Fibroblast of skin of right quadriceps (primary cell): ENCODE measurements at regions not wholly inside any gene's neighbourhood (a gene's known extent, or its start where the extent isn't known, plus 50 kb on each side); places are given as distances from the start of the nearest gene placed in this dataset.
"Not testable (repeated sequence)": the region's sequence is repeated elsewhere in the genome, so short reads cannot be mapped to it uniquely, and the experiment has no call there.

ENCODE experiments used
- DNase-seq: peaks from one replicate; pipeline ENCODE4 v3.0.0-alpha.2; 2013

DNA sequence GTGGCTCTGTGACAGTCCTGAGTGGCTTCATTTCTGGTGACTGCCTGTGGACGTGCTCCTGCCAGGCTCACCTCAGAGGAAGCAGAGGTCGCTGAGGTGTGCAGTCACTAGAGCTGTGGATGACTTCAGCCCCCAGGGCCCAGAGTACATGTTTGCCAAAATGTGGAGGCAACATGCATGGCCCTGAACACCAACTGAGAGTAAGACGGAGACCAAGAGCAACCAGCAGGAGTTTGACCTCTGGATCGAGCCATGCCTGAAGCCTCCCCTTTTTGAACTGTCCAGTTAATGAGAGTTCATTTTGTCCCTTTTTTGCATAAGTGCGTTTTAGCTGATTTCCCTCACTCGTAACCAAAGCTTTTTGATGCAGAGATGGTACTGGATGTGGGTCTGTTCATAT lies 184.9 kb downstream of the RTP5 start:
- DNase-seq: no peak

DNA sequence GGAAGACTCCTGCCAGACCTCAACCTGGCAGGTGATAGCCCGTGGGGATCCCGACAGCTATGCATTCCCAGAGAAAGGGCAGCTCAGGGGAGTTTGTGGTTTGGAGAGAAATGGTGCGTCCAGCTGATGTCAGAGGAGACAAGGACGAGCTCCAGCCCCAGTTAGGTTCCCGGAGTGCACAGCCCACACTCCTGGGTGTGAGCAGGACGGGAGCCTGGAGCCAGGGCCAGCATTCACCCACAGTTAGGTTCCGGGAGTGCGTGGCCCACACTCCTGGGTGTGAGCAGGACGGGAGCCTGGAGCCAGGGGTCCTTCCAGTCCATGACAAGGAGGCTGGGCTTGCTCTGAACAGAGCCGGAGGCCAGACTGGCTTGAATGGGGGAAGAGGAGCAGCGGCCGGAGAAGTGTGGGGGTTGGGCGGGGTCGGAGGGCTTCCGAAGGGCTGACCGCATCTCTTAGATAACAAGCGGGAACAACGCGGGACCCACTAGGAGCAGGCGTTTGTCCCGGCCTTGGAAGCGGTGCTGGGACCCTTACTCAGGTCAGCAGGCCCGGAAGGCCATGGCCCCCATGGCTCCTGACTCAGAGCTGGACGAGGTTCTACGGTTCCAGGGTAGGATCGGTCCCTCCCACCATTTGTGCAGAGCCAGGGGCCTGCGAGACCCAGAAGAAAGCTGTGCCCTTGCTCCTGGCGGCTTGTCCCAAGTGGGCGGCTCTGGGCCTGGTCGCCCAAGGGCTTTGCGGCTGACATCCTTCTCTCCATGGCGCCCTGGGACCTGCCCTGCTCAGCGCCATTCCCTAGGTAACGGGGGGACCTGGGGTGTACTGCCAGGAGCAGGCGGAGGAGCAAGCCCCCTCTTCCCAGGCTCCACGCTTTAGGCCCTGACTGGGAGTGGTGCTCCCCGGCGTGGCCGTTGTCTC lies 185.6 kb downstream of the RTP5 start:
- no peak for DNase-seq

DNA sequence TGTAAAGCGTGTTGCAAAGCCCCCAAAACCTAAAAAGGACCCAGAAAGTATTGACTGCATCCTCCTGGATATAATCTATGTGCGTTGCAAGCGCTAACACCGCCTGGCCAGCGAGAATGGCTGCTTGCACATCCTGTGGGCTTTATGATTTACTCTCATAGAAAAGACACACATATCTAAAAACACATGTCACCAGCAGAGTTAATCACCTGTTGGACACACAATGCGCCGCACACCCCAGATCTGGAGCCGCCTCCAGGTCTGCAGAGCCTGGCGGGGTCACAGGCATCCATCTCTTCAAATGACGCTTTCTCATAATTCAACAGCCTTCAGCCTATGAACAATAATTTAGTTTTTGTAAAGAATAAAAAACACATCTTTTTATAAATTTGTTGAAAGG lies 186.5 kb downstream of the RTP5 start:
- no peak for DNase-seq

DNA sequence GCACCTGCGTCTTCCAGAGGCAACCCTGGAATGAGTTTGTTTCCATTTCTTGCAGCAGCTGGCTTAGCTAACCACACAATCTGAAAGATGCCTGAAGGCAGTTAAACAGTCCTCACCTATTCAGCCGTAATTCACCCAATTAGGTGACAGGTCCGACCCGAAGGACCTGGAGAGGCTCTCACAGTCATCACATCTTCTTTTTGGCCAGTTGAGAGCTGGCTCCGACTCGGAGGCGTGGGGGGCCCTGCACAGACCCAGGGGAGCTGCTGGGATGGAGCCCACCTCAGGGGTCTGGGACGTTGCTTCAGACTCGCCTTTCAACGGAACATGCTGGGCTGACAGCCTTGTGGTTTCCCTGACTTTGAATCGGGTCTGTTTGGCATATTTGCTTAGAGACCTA lies 187.3 kb downstream of the RTP5 start:
- DNase-seq: no peak

DNA sequence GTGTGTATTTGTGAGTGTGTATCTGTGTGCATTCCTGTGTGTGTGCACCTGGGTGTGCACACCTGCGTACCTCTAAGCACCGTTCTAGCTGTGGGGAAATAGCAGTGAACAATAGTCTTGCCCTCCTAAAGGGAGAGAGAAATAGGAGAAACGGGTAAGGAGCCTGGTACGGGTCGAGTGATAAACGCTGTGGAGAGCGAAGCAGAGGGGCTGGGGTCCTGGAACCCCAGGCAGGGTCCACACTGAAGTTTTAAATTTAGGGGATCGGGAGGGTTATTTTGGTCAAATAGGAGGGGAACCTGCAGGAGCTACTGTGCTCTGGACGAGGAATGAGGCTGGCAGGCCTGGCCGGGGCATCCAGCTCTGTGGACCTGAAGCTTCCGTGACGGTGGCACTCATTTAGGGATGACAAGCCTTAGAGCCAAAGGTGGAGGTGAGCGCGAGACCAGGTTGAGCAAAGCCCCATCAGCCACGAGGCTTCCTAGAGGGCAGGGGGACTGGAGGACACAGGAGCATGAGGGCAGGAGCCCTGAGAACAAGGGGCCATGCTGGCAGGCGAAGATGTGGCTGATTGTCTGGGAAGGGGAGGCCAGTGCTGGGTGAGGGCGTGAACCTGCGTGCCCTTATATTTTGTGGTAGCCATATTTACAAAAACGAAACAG lies 188.0 kb downstream of the RTP5 start:
- DNase-seq: no peak

DNA sequence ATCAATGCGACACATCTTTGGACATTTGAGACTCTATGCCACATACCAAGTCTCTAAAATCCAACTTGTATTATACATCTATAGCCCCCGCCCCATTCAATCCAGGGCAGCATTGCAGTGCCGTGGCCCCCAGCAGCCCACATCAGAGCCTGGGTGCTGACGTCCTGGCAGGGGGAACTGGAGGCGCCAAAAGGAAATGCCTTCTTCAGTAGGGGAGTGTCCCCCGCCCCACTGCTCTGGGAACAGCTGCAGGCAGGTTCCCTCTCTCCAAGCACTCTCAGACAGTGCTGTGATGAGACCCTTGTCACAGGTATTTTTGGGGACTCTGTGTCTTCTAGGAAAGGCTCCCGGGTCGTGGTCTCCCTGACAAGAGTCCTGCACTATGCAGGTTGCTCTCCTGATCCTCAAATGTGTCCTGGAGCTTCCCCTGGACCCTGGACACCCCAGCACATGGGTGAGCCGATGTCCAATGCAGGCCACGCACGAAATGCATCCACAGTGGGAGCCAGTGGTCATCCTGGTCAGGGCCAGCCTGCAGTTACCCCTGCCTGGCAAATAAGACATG lies 188.7 kb downstream of the RTP5 start:
- no peak for DNase-seq

DNA sequence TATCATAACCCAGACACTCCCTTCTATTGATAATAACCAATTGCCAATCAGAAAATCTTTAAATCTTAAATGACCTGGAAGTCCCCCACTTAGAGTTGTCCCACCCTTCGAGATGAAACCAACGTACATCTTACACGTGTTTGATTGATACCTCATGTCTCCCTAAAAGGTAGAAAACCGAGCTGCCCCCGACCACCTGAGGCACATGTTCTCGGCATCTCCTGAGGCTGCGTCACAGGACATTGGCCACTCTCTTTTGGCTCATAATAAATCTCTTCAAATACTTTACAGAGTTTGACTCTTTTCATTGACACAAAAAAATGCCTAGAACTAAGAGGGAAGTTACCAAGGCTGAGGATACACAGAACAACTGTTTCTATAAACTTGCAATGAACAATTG lies 190.0 kb downstream of the RTP5 start:
- no peak for DNase-seq

DNA sequence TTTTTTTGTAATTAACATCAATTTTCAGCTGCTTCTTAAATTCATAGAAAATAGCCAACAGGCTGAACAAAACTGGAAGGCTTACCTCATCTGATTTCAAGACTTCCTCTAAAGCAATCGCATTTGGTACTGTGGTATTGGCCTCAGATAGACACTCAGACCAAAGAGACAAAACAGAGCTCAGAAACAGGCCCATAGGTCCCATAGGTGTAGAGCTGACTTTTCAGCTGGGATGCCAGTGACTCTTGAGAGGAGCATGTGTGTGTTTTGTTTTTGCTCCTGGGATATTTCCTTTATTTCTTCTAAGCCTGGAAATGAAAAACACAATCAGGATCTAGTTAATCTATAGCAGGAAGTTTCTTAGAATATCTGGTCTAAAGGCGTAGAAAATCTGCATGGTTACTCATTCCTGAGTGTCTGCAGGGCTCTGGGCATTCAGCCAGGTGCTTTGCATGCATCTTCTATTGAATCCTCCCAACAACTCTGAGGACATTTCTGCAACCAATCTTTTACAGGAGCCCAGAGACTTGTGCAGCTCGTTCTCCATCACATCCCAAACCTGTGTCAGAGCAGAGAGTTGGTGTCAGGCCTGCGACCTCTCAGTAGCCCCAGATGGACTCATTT lies 190.8 kb downstream of the RTP5 start:
- DNase-seq: peak; percentile 83

DNA sequence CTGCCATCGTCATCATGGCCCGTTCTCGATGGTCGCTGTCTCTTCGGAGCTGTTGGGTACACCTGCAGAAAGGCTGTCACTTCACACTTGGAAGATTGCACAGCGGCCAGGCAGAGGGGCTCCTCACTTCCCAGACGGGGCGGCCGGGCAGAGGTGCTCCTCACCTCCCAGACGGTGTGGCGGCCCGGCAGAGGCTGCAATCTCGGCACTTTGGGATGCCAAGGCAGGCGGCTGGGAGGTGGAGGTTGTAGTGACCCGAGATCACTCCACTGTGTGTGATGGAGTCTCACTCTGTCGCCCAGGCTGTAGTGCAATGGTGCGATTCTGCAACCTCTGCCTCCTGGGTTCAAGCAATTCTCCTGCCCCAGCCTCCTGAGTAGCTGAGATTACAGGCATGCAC lies 192.4 kb downstream of the RTP5 start:
- DNase-seq: not testable (repeated sequence)

DNA sequence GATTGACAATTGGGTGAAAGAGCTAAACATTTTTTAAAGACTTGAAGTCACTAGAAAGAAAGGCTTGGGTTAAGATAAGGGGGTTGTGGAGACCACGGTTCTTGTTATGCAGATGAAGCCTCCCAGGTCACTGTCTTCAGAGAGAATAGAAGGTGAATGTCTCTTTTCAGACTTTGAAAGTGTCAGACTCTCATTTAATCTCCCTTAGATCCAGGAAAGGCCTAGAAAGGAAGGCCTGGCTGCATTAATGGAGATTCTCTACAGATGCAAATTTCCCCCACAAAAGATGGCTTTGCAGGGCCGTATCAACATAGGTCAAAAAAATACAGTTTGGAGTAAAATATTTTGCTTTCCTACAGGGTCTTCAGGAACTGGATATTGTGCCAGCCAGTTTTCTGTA lies 193.9 kb downstream of the RTP5 start:
- DNase-seq: no peak

DNA sequence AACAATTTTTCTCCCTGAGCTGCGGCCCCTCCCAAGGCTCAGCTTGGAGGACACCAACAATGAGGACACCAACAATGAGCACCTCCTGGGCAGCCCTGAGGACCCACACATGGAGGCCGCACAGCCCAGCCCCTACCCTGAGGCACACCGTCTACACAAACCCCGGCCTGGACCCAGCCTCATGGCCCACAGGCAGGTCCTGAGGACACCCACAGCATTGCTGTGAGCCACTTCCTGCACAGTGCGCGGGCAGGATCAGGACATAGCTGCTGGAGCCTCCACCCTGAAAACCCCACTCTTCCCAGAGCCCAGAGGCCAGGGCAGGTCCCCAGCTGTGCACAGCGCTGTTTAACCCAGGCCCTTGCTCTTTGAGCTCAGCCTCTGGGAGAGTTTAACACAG lies 194.3 kb downstream of the RTP5 start:
- DNase-seq: no peak

DNA sequence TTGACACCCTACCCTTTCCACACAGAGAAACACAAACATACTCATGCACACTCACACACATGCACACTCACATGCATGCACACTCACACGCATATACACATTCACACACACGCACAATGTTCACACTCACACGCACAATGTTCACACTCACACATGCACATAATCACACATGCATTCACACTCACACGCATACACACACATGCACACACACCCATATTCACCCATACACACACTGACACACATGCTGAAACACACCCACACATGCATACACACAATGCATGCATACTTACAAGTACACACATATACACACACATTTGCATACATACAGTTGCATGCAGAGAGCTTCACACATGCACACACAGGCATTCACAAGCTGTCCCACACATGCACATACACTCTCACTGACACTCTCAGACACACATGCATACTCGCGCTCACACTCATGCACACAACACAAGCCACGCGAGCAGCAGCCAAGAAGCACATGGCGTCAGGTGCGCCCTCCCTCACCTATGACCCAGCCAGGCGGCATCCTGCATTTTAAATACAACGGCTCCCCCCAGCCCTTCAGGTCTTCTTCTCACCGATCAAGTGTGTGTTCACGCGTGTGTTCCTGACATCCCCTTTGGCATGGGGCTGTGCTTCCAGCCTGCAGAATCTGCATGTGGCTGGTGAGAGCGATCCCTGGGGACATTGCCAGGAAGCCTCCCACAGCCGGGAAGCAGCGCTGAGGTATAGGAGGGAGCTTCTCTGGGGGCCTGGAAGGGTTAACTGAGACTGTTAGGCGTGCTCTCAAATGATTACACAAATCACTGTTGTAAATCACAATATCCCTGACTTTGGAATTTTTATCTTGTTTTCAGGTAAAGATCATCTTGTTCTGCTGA lies 195.1 kb downstream of the RTP5 start:
- DNase-seq: no peak

DNA sequence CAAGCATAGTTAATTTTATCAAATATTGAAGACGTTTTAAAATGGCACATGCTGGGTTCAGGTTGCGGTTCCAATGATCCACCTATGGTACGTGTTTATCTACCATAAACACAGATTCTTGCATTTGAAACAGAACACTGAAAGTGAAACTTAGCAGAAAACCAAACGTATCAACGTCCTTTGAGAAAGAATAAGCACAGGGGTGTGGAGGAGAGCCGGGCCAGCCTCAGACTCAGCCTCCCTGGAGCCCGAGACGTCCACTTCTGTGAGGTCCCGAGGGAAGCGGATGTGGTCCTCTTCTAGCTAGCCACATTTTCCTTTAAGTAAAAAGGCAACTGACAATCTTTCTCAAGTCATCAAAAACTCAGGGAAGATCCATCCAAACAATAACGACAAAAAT lies 195.9 kb downstream of the RTP5 start:
- DNase-seq: no peak

DNA sequence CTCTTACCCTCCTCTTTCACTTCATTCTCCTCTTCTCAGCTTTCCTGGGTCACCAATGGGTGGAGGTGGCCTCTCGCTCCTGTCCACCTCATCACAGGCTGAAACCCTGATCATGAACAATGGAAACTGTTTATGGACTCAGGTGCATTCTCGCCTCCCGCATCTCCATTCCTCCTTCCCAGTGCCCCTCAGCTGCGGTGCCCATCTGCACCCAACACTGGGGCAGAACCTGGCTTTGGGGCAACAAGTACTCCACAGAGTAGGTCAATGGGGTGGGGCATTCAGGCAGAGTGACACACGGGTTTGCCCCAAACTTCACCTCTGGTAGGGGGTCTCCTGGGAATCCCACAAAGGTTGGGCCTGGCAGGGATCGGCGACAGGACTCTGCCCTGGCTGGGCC lies 199.5 kb downstream of the RTP5 start:
- DNase-seq: no peak

DNA sequence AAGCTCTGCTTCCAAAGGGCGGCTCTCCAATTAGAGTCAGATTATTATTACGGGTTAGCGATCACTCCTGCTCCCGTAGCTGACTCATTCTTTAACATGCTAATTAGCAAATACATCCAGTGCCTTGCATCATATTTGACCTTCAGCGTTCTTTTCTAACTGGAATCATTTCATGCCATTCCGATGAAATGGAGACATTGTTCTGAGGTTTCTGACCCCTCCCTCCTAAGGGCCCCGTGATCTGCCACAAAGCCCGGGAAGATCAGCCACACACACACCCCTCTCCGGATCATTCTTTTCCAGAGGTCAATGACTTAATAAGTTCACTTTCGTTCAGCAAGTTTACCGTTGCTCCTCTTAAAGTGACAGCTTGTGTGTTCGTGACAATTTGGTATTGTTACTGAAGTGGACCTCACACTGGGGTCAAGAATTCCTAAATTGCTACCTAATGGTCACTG lies 200.4 kb downstream of the RTP5 start:
- DNase-seq: peak; percentile 81

DNA sequence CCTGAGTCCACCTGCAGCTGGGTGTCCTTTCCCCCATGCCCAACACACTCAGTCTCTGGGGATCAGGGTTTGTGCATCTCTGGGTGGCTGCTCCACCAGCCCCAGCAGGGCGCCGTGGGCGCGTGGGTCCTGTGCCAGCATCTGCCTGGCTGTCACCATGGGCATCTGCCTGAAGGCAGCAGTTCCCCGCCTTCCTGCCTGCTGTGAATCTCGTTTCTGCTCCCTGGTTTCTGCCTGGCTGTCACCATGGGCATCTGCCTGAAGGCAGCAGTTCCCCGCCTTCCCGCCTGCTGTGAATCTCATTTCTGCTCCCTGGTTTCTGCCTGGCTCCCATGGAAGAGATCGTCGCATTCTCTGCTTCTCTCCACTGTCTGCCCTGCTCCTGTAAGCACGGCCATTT lies 201.2 kb downstream of the RTP5 start:
- not testable (repeated sequence) for DNase-seq

DNA sequence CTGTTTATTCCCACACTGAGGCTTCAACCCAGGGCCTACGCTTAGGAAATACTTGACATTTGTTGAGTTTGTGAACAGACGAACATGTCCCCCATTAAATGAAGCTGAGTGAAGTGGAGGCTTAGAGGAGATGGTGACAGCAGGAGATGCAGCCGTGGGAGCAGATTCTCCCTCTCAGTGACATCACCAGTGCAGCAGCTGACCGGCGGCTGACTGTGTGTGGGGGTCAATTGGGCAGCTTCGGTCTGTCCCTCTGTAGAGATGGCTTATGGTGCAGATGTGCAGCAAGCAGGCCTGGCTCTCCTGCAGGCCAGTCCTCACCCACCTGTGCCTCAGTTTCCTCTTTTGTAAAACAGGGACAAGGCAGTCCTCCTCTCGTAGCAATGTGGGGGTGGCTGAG lies 201.8 kb downstream of the RTP5 start:
- not testable (repeated sequence) for DNase-seq

DNA sequence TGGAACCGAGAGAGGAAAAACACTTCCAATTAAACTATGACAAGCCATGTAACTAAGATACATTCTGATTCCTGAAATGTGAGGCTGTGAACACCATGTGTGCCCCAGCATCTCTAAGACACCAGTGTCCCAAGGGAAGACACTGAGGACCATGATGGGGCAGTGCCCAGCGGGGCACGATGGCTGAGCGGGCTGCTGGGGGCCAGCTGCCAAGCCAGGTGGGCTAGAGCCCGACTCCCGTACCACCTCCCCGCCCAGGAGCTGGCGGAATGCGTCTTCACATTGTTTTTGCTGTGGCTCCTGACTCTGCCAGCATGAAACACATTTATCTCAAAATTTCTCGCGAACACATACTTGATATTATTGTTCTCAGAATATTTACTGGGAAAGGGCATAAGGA lies 202.4 kb downstream of the RTP5 start:
- DNase-seq: not testable (repeated sequence)

DNA sequence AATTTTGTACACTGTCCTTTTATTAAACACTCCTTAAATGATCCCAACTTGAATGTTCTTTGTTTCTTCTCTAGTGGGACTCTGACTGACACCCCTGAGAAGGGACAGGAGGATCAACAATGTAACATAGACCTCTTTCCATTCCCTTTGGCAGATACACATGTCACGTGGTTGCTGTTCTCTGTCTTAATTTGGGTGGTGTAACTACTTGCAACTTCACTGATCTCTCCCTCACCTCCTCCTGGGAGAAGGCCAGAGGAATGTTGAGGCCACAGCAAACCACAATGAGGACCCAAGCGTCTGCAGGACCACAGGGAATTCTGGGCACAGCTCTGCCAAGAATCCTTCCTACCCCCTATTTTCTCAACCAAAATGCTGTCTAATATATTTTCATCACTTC lies 205.6 kb downstream of the RTP5 start:
- DNase-seq: peak; percentile 93

DNA sequence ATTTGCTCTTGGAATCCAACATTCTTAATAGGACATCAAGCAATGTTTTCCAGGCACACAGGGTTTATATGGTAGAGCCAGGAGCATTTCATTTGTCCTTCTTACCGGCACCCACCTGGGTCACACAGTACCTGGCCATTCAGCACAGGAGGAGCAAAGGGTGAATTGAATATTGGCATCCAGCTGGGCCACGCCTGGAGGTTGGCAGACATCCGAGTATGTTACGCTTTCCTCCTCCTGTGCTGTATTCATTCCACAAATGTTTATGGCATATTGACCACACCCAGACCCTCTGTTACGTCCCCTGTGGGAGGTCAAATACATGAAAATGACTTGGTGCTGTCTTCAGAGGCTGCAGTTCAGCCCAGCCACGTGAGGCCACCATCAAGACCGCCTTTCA lies 206.2 kb downstream of the RTP5 start:
- no peak for DNase-seq

DNA sequence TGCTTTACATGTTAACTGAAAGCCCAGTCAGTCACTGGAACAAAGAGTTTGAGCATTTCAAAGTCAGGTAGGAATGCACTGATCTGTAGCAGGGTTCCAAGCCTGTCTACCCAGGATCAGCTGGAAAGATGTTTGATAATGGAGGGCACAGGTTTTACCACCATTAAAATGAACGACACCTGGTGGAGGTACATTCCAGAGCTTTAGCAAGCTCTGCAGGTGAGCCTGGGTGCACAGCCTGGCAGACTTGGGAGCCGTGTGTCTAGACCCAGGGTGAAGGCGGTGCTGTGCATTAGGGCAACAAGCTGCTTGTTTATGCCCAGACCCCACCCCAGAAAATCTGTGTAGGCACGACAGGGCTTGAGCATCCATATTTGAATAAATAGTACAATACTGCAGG lies 206.7 kb downstream of the RTP5 start:
- DNase-seq: not testable (repeated sequence)

DNA sequence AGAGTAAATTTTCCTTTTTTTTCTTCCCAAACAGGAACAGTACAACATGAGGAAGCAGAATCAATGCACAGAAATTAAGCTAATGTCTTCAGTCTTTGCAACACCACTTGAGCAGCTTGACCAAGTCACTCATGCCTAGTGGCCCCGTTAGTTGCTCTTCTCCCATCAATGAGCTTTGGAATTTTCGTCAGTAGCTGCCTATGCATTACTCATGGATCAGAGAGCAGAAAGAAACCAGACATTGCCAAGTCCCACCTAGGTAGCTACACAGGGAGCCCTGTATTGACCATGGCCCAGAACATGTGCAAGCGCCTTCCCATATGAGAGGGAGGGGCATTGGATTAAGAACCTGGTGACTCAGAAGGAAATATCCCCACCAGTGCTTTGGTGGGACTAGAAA lies 208.9 kb downstream of the RTP5 start:
- DNase-seq: not testable (repeated sequence)
